Prostate gland (tissue), 2 donors: ENCODE measurements at regions not wholly inside any gene's neighbourhood (a gene's known extent, or its start where the extent isn't known, plus 50 kb on each side); places are given as distances from the start of the nearest gene placed in this dataset.

ENCODE experiments used
- CTCF ChIP-seq, 4 experiments: fragments of 200-600 bp in 2 of 4; fragments of 450-650 bp in 2 of 4; sonication (generic) in 2 of 4; IDR thresholded peaks; 1 replicate in 3 of 4; 2 replicates in 1 of 4; pipeline ENCODE4 v1.5.1; 2016 to 2019; ENCODE audit warnings: antibody characterized with exemption in 4 of 4, mild to moderate bottlenecking in 2 of 4, moderate library complexity in 2 of 4
- POLR2A ChIP-seq: fragments of 450-650 bp; IDR thresholded peaks from one replicate; pipeline ENCODE4 v1.6.1; 2016; ENCODE audit warnings: antibody characterized with exemption, mild to moderate bottlenecking
- POLR2AphosphoS5 ChIP-seq: sonication (generic); formaldehyde crosslinking; IDR thresholded peaks from one replicate; pipeline ENCODE4 v1.6.1; 2017; ENCODE audit warnings: antibody characterized with exemption

- TF ChIP-seq CTCF (IDR thresholded peaks at IDR 0.05) (no peak), POLR2A (no peak), POLR2AphosphoS5 (no peak)
Observed at GRCh38 chr4:37014584-37014983, 230.0 kb upstream of the NWD2 start.
